ENCODE measurements at regions not wholly inside any gene's neighbourhood (a gene's known extent, or its start where the extent isn't known, plus 50 kb on each side); places are given as distances from the start of the nearest gene placed in this dataset.

GRCh38 chr15:93708724-93709445, 522.5 kb upstream of the MCTP2 start:
- TF ChIP-seq CREB1 (IDR thresholded peaks at IDR 0.05; ENCODE audit: low read depth) (no peak), ESRRA (IDR thresholded peaks at IDR 0.05; ENCODE audit: low read length) (no peak), ZNF207 (IDR thresholded peaks at IDR 0.05; ENCODE audit: borderline replicate concordance) (no peak), MYC (IDR thresholded peaks at IDR 0.05; ENCODE audit: insufficient read depth, insufficient read length, insufficient replicate concordance, low read length, severe bottlenecking) (no peak), ZNF384 (IDR thresholded peaks at IDR 0.05; ENCODE audit: borderline replicate concordance, low read depth, low read length) (no peak), CHD4 (IDR thresholded peaks at IDR 0.05) (no peak), IKZF2 (IDR thresholded peaks at IDR 0.05) (no peak)
- no peak overlapping the region for H3K27ac ChIP-seq (ENCODE audit: control insufficient read depth, insufficient read depth)
- H3K36me3 ChIP-seq (ENCODE audit: control insufficient read depth in 2 of 2, insufficient read depth in 2 of 2, low read length in 1 of 2), result no peaks in the 10 kb centered on the region
- H3K27me3 ChIP-seq (replicated peaks in 1 of 2; ENCODE audit: control insufficient read depth in 2 of 2, insufficient read depth in 2 of 2, low read length in 1 of 2), result no peaks in the 10 kb centered on the region
- ChIA-PET CTCF (no interaction called here), POLR2A (no interaction called here), SMC1A (ENCODE audit: uncharacterized antibody, unreplicated experiment) (no interaction called here), RAD21 (ENCODE audit: unreplicated experiment) (no interaction called here)
- 6% methylated on average over 6 of the region's 6 CpGs for WGBS (ENCODE audit: insufficient coverage, insufficient replicate concordance, low lambda C conversion rate, missing lambda C conversion rate)
- no peaks in the 10 kb centered on the region for H3K9me3 ChIP-seq (replicated peaks; ENCODE audit: control insufficient read depth, insufficient read depth, low read length)
- no peak for FAIRE-seq
- no peaks in the 10 kb centered on the region for H3K4me1 ChIP-seq (ENCODE audit: control insufficient read depth, insufficient read depth, low read length)
- no TSS peak for BruUV-seq (replicated peaks)
- H3K4me2 ChIP-seq (ENCODE audit: control insufficient read depth, insufficient read depth), result no peak overlapping the region
- no peak for ATAC-seq
- no peaks in the 10 kb centered on the region for H4K20me1 ChIP-seq (ENCODE audit: control insufficient read depth, insufficient read depth)
- no peak overlapping the region for H3K9ac ChIP-seq (ENCODE audit: control insufficient read depth, insufficient read depth, low read length)
- no peaks in the 10 kb centered on the region for H3K79me2 ChIP-seq (ENCODE audit: control insufficient read depth, insufficient read depth, low read length)
- in situ Hi-C loops (cut with MboI) (no loop called here), intact Hi-C loops (cut with micrococcal nuclease; ENCODE audit: unreplicated experiment) (no loop called here)
- DNase-seq (ENCODE audit: low read depth, low spot score), result no peak
- H3K4me3 ChIP-seq, result no peak overlapping the region
- H2AFZ ChIP-seq (ENCODE audit: control insufficient read depth, low read depth, low read length), result no peak overlapping the region

- no peak overlapping the region for H3K9ac ChIP-seq (ENCODE audit: control insufficient read depth, insufficient read depth, low read length)
- H2AFZ ChIP-seq (ENCODE audit: control insufficient read depth, low read depth, low read length), result no peak overlapping the region
- no peak overlapping the region for H3K4me2 ChIP-seq (ENCODE audit: control insufficient read depth, insufficient read depth)
- no TSS peak for BruUV-seq (replicated peaks)
- 0% methylated on average over 4 of the region's 5 CpGs for WGBS (ENCODE audit: insufficient coverage, insufficient replicate concordance, low lambda C conversion rate, missing lambda C conversion rate)
- no peaks in the 10 kb centered on the region for H3K9me3 ChIP-seq (replicated peaks; ENCODE audit: control insufficient read depth, insufficient read depth, low read length)
- CTCF ChIA-PET, result no interaction called here
- POLR2A ChIA-PET, result no interaction called here
- no peak for TF ChIP-seq NR2C1 (IDR thresholded peaks at IDR 0.05)
- H4K20me1 ChIP-seq (ENCODE audit: control insufficient read depth, insufficient read depth), result no peaks in the 10 kb centered on the region
- SMC1A ChIA-PET (ENCODE audit: uncharacterized antibody, unreplicated experiment), result no interaction called here
- no peak for ATAC-seq
- no peaks in the 10 kb centered on the region for H3K36me3 ChIP-seq (ENCODE audit: control insufficient read depth in 2 of 2, insufficient read depth in 2 of 2, low read length in 1 of 2)
- no peak overlapping the region for H3K4me3 ChIP-seq
- DNase-seq (ENCODE audit: low read depth, low spot score), result no peak
- in situ Hi-C loops (cut with MboI) (no loop called here), intact Hi-C loops (cut with micrococcal nuclease; ENCODE audit: unreplicated experiment) (no loop called here)
- no peaks in the 10 kb centered on the region for H3K79me2 ChIP-seq (ENCODE audit: control insufficient read depth, insufficient read depth, low read length)
- no peaks in the 10 kb centered on the region for H3K4me1 ChIP-seq (ENCODE audit: control insufficient read depth, insufficient read depth, low read length)
- no peaks in the 10 kb centered on the region for H3K27me3 ChIP-seq (replicated peaks in 1 of 2; ENCODE audit: control insufficient read depth in 2 of 2, insufficient read depth in 2 of 2, low read length in 1 of 2)
- RAD21 ChIA-PET (ENCODE audit: unreplicated experiment), result no interaction called here
- H3K27ac ChIP-seq (ENCODE audit: control insufficient read depth, insufficient read depth), result no peak overlapping the region
- FAIRE-seq, result no peak
Observed at GRCh38 chr15:93707751-93708150, 523.6 kb upstream of the MCTP2 start.

Data from GM12878 (cell line).